SK-N-MC (cell line): ENCODE measurements at regions not wholly inside any gene's neighbourhood (a gene's known extent, or its start where the extent isn't known, plus 50 kb on each side); places are given as distances from the start of the nearest gene placed in this dataset.

Experiments
- EZH2 ChIP-seq: fragments of 200-600 bp; sonication (generic); IDR thresholded peaks from one replicate; pipeline ENCODE4 v1.6.1; 2017; ENCODE audit warnings: antibody characterized with exemption
- FOXP2 ChIP-seq: optimal IDR thresholded peaks from 2 replicates; pipeline ENCODE3; 2011; ENCODE audit warnings: mild to moderate bottlenecking, moderate library complexity; ENCODE audit not compliant: insufficient read depth; ENCODE audit errors: extremely low read length, control extremely low read depth
- POLR2AphosphoS5 ChIP-seq: IDR thresholded peaks from 2 replicates; pipeline ENCODE4 v1.6.1; 2012; ENCODE audit warnings: mild to moderate bottlenecking, low read depth, low read length, borderline replicate concordance

- no peak for TF ChIP-seq EZH2
- TF ChIP-seq POLR2AphosphoS5, result no peak
- TF ChIP-seq FOXP2, result no peak
Observed at GRCh38 chr19:29040292-29040691, 172.7 kb downstream of the UQCRFS1 start.
